ENCODE measurements at regions not wholly inside any gene's neighbourhood (a gene's known extent, or its start where the extent isn't known, plus 50 kb on each side); places are given as distances from the start of the nearest gene placed in this dataset.

DNA sequence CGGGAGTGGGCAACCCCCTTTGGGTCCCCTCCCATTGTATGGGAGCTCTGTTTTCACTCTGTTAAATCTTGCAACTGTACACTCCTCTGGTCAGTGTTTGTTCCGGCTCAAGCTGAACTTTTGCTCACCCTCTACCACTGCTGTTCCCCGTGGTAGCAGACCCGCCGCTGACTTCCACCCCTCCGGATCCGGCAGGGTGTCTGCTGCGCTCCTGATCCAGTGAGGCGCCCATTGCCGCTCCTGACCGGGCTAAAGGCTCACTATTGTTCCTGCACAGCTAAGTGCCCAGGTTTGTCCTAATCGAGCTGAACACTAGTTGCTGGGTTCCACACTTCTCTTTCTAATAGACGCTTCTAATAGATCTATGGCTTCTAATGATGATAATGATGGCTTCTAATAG is 488.6 kb downstream of the MRPL39 start:
- no peak for TF ChIP-seq CTCF (IDR thresholded peaks at IDR 0.05)
- Histone ChIP-seq H3K4me3 (no peak overlapping the region), H3K27ac (no peak overlapping the region)
- no peak for DNase-seq (ENCODE audit: low spot score)

GRCh38 chr21:25115021-25115420 is 492.3 kb downstream of the MRPL39 start:
- TF ChIP-seq CTCF (IDR thresholded peaks at IDR 0.05), result no peak
- no peak overlapping the region for H3K4me3 ChIP-seq
- DNase-seq (ENCODE audit: low spot score), result no peak
- no peak overlapping the region for H3K27ac ChIP-seq

DNA sequence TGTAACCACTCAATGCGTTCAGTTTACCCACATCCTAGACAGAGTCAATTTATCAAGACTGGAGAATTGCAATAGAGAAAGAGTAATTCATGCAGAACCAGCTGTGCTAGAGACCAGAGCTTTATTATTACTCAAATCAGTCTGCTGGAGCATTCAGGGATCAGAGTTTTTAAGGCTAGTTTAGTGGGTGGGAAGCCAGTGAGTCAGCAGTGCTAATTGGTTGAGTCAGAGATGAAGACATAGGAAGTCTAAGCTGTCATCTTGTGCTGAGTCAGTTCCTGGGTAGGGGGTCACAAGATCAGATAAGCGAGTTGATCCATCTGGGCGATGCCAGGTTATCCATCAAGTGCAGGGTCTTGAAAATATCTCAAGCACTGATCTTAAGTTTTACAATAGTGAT is 499.6 kb downstream of the MRPL39 start:
- Histone ChIP-seq H3K27ac (no peak overlapping the region), H3K4me3 (no peak overlapping the region)
- TF ChIP-seq CTCF (IDR thresholded peaks at IDR 0.05), result no peak
- DNase-seq (ENCODE audit: low spot score), result no peak

- TF ChIP-seq CTCF (IDR thresholded peaks at IDR 0.05), result no peak
- DNase-seq (ENCODE audit: low spot score), result no peak
- H3K27ac ChIP-seq, result no peak overlapping the region
- no peak overlapping the region for H3K4me3 ChIP-seq
These were observed 503.6 kb downstream of the MRPL39 start for GRCh38 chr21:25103500-25104207.

DNA sequence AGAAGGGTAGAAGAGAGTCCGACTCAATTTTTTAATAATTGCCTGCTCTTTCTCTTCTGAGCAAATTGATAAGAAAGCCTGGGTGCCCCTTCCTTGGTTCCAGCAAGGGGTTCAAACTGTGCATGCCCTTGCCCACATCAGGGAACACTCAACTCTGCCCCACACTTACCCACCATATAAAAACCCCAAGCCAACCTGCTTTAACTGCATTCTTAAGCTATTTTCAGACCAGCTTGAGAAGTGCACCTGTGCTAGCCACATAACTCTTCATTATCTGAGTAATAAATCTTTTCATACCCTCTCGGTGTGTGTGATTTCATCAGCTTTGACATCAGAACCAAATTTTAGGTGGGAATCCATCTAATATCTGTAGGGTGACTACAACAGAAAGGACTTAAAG is 509.6 kb downstream of the MRPL39 start:
- no peak overlapping the region for H3K27ac ChIP-seq

GRCh38 chr21:25094695-25095094 is 512.6 kb downstream of the MRPL39 start:
- Histone ChIP-seq H3K4me3 (no peak overlapping the region), H3K27ac (no peak overlapping the region)
- no peak for TF ChIP-seq CTCF (IDR thresholded peaks at IDR 0.05)
- DNase-seq (ENCODE audit: low spot score), result no peak

More for the DNA sequence above, 509.6 kb downstream of the MRPL39 start:
- no peak for TF ChIP-seq CTCF (IDR thresholded peaks at IDR 0.05)
- no peak overlapping the region for H3K4me3 ChIP-seq
- DNase-seq (ENCODE audit: low spot score), result no peak

DNA sequence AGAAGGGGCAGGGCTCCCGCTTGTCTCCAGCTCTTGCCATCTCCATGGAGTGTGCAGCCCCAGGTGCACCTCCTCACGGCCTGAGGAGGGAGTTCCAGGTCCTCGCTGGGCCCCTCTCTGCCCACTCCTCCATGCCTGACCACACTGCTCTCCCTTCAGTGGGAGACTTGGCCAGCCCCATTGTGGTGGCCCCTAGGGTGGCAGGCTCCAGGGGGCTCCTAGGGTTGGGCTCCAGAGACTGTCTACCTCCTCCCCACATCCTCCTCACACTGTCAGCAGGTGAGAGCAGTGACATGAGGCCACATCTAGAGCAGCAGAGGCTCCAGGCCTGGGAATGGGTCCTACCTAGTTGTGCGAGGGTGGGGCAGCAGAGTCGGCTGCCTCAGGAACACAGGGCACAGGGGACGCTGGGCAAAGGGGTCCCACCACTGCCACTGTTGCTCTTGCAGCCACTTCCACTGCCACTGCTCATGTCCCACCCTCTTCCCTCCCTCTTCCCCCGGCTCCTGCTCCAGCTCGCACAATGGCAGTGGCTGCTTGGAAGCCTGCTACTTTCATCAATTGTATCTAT is 514.8 kb downstream of the MRPL39 start:
- Histone ChIP-seq H3K27ac (no peak overlapping the region), H3K4me3 (no peak overlapping the region)
- DNase-seq (ENCODE audit: low spot score), result no peak
- no peak for TF ChIP-seq CTCF (IDR thresholded peaks at IDR 0.05)
